ENCODE measurements at regions not wholly inside any gene's neighbourhood (a gene's known extent, or its start where the extent isn't known, plus 50 kb on each side); places are given as distances from the start of the nearest gene placed in this dataset.

DNA sequence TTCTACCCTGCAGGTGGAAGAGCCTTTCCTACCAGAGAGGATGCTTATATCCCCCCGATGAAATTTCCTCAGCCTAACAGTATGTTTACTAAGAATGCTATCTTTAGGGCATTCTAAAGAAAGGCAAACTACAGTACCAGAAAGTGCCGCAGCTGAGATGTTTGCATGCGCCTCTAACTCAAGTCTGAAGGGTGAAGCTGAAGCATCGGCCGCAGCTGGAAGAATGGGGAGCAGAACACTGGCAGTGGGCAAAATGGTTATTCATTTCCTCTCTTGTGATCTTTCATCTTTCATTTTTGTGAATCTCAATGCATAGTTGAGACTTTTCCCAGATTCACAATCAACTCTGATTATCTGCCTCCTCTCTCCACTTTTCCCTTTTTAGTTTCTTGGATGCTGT lies 648.2 kb upstream of the ZEB2 start:
- TF ChIP-seq SIN3A (IDR thresholded peaks at IDR 0.05; ENCODE audit: low read depth) (no peak), ZFX (IDR thresholded peaks at IDR 0.05) (no peak), CEBPB (IDR thresholded peaks at IDR 0.05; ENCODE audit: low read depth) (no peak), JUND (IDR thresholded peaks at IDR 0.05) (no peak), MAX (IDR thresholded peaks at IDR 0.05) (no peak), POLR2AphosphoS5 (IDR thresholded peaks at IDR 0.05; ENCODE audit: low read depth, low read length) (no peak), EGR1 (IDR thresholded peaks at IDR 0.05; ENCODE audit: low read depth) (no peak), EZH2phosphoT487 (IDR thresholded peaks at IDR 0.05; ENCODE audit: borderline replicate concordance) (no peak), EZH2 (IDR thresholded peaks at IDR 0.05) (no peak), SRF (IDR thresholded peaks at IDR 0.05; ENCODE audit: low read depth) (no peak), REST (IDR thresholded peaks at IDR 0.05; ENCODE audit: low read depth) (no peak)
- TF ChIP-seq, protein P1, sequence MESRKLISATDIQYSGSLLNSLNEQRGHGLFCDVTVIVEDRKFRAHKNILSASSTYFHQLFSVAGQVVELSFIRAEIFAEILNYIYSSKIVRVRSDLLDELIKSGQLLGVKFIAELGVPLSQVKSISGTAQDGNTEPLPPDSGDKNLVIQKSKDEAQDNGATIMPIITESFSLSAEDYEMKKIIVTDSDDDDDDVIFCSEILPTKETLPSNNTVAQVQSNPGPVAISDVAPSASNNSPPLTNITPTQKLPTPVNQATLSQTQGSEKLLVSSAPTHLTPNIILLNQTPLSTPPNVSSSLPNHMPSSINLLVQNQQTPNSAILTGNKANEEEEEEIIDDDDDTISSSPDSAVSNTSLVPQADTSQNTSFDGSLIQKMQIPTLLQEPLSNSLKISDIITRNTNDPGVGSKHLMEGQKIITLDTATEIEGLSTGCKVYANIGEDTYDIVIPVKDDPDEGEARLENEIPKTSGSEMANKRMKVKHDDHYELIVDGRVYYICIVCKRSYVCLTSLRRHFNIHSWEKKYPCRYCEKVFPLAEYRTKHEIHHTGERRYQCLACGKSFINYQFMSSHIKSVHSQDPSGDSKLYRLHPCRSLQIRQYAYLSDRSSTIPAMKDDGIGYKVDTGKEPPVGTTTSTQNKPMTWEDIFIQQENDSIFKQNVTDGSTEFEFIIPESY (IDR thresholded peaks at IDR 0.05; ENCODE audit: extremely low read depth, insufficient replicate concordance, low read length), result no peak
- TF ChIP-seq, protein P2, sequence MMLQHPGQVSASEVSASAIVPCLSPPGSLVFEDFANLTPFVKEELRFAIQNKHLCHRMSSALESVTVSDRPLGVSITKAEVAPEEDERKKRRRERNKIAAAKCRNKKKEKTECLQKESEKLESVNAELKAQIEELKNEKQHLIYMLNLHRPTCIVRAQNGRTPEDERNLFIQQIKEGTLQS (IDR thresholded peaks at IDR 0.05), result no peak
- H3K4me2 ChIP-seq (ENCODE audit: low read length), result no peak overlapping the region
- no peaks in the 10 kb centered on the region for H3K4me1 ChIP-seq (ENCODE audit: control insufficient read depth in 1 of 2, insufficient read depth in 2 of 2, low read length in 2 of 2)
- H3K9me3 ChIP-seq (ENCODE audit: control insufficient read depth in 1 of 2, insufficient read depth in 1 of 2, low read depth in 1 of 2, low read length in 2 of 2), result no peaks in the 10 kb centered on the region
- no peaks in the 10 kb centered on the region for H3K79me2 ChIP-seq (ENCODE audit: insufficient read depth, low read length)
- H3K9ac ChIP-seq (ENCODE audit: low read length), result no peak overlapping the region
- no peak for ATAC-seq
- intact Hi-C loops (cut with micrococcal nuclease), result no loop called here
- ChIA-PET POLR2A (no interaction called here), RAD21 (ENCODE audit: low non-redundant PET in 1 of 2, low total read pairs in 2 of 2, uncharacterized antibody in 2 of 2, unreplicated experiment in 2 of 2) (no interaction called here), CTCF (no interaction called here)
- no peak for DNase-seq (ENCODE audit: low read depth, low spot score)
- H3K4me3 ChIP-seq (replicated peaks in 1 of 2; ENCODE audit: low read depth in 1 of 2, low read length in 2 of 2), result no peak overlapping the region
- BruUV-seq (replicated peaks), result no TSS peak
- no peak overlapping the region for H2AFZ ChIP-seq (ENCODE audit: low read depth, low read length, poor library complexity, severe bottlenecking)
- no peaks in the 10 kb centered on the region for H4K20me1 ChIP-seq (ENCODE audit: insufficient read depth)
- no peaks in the 10 kb centered on the region for H3K9me2 ChIP-seq (ENCODE audit: insufficient read depth)
- H3K27me3 ChIP-seq (ENCODE audit: insufficient read depth, low read length), result no peaks in the 10 kb centered on the region
- no peak overlapping the region for H3K27ac ChIP-seq (ENCODE audit: low read depth, low read length)
- no peaks in the 10 kb centered on the region for H3K36me3 ChIP-seq (ENCODE audit: control insufficient read depth in 1 of 2, insufficient read depth in 2 of 2, low read length in 2 of 2)
